ENCODE measurements at regions not wholly inside any gene's neighbourhood (a gene's known extent, or its start where the extent isn't known, plus 50 kb on each side); places are given as distances from the start of the nearest gene placed in this dataset.
"Not testable (repeated sequence)": the region's sequence is repeated elsewhere in the genome, so short reads cannot be mapped to it uniquely, and the experiment has no call there.

DNA sequence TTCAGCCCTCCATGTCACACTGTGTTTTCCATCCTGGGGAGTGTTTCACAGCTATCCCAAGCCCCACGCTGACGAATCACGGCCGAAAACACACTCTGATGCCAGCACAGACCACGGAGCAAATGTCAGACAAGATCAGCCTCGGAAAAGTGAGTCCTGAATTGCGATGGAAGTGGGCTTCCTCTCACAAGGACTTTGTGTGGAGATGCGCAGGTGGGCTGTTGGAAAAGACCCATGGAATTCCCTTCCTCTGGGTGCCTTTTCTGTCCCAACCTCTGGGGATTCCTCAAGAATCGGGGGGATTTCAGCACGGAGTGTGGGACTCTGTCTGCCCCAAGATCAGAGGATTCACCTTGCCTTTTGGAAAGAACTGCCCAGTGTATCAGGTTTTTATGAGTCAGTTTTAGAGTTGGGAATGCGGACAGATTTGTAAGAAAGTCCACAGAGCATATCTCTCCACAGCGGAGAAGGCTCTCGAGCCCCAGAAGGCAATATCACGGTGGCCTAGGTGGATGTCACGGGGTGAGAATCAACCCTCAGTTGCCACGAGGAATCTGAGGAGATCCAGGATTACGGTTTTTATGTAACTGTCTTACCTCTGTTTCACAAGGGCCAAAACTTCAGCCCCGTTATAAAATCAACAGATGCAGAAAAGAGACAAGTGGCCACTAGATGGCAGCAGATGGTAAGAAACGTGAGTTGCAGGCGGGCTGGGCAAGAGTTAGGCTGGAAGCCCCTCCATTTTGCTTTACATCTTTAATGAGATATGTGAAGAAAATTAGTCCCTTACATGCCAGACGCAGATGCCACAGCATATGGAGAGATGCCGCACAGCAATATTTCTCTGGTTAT, 201.9 kb downstream of the DAD1 start:
- no peak for DNase-seq (ENCODE audit: low spot score)

DNA sequence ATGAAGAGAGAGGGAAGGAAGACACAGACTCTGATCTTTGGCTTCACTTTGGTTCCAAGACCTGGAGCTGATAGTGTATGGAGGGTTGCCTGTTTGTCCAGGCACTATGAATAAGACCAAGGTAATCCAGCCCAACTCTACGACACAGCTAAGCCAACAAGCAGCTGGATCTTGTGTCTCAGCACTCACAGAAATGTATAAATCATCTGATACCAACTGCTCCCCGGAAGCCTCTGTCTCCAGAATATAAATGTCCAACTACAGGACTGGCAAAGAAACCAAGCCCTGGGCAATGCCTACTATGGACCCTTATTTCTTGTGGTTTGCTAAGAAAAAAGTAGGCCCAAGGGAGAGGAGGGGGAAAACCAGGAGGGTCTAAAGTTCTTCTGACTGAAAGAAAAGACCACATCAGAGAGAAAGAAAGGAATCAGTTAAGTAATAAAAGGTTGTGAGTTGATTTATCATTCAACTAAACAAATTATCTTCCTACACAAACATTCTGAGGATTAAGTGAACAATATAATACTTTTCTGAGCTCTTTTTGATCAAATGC, 204.0 kb downstream of the DAD1 start:
- no peak for DNase-seq (ENCODE audit: low spot score)

DNA sequence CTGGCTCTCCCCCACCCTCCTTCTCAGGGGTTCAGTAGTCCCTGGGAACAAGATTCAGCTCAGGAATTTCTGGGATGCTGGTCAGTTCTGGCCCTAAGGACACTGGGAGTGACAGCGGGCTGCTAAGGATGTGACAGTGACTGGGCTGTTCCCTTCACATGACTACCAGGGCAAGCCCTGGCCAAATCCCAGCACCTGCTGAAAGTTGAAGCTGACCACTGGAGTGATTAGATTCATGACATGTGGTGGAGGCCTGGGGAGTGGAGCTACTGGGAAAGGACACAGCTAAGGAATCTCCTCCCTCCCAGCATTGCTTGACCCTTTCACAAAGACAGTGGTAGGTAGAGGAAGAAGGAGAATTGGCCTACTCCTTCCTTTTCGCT, 204.9 kb downstream of the DAD1 start:
- no peak for DNase-seq (ENCODE audit: low spot score)

DNA sequence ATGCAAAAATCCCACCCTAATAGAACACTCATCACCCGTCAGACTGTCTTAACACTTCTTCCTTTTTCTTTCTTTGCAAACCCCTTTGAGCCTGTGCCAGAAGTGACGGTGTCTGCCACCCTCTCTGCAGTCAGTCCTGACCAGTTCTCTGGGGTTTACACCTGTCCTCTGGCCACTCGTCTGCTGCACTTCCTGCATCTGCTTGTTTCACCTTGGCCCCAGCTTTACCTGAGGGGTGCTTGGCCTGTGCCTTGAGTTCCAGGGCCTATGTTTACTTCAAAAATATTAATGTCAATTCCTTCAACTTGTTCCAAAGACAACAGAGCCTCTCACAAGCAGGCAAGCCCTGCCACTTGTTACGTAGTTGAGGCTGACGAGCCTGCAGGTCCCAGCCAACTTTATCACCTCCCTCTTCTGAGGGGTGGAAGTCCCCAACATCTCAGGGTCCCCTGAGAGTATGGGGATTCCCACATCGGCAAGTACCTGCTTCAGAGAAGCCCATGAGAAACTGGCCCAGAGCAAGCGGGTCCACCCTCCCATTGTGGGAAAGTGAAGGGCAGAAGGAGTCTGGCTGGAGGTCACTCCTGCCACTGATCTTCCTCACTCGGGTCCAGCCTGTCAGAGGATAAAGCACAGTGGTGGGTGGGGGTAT, 205.4 kb downstream of the DAD1 start:
- no peak for DNase-seq (ENCODE audit: low spot score)

DNA sequence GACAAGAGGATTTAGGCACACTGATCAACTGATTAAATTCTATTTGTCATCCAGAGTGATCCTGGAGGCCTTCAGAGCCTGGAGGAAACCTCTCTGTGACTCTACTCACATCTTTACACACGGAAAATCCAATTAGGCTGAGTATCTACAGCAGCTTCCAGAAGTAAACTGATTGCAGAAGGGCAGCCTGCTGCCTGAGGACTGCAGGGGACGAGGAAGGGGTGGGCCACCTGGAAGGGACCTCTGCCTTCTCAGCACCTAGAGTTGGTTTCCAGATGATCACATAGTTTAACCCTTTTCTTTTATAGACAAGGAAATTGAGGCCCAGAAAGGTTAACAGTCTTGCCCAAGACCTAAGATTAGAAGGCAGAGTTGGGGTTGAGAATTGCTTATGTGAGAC, 206.1 kb downstream of the DAD1 start:
- no peak for DNase-seq (ENCODE audit: low spot score)

DNA sequence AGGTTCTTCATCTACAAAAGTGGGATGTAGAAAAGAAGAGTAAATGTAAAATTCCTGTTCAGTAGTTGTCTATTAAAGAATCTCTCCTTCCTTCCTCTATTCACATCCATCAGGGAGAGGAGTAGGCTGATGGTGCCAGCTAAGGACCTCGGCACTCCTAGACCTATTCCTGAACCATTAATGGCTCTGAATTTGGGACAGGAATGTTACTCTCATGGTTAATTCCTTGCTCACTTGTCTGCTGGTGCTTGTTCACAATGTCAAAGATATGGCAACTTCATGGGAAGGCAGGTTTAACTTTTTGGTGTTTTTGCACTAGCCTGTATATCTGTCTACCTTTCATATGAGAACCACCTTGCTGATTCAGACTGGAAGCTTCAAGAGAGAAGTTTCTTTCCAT, 206.6 kb downstream of the DAD1 start:
- DNase-seq (ENCODE audit: low spot score), result no peak

DNA sequence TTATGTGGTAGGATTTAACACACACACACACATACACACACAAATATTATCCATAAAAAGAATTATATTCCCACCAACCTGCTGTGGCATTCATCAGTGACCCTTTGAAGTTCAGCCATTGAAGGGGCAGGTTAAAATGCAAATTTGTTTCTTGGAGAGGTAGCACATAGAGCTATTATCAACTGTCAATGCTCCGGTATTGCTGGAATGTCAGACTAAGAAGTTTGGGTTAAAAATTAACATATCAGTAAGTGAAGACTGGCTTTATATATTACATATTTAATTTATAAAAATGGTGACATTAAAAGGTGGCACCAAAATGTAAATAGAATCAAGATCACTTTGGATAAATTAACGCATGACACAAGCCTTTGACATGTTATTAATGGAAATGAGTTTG, 207.3 kb downstream of the DAD1 start:
- DNase-seq (ENCODE audit: low spot score), result no peak

DNA sequence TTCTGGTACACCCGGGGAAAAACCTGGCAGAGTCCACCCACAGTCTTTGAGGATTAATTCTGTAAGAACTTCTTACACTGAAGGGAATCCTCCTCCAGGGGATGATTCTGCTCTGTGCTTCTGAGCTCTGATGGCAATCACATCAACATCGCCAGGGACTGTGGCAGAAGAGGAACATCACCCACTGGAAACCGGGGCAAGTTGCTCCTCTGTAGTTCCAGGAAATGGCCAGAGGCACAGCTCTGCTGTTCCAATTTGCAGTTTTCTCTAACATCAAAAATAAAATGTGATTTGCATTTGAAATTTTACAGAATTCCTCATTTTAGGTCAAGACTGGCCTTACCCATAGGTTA, 207.6 kb downstream of the DAD1 start:
- DNase-seq (ENCODE audit: low spot score), result no peak

DNA sequence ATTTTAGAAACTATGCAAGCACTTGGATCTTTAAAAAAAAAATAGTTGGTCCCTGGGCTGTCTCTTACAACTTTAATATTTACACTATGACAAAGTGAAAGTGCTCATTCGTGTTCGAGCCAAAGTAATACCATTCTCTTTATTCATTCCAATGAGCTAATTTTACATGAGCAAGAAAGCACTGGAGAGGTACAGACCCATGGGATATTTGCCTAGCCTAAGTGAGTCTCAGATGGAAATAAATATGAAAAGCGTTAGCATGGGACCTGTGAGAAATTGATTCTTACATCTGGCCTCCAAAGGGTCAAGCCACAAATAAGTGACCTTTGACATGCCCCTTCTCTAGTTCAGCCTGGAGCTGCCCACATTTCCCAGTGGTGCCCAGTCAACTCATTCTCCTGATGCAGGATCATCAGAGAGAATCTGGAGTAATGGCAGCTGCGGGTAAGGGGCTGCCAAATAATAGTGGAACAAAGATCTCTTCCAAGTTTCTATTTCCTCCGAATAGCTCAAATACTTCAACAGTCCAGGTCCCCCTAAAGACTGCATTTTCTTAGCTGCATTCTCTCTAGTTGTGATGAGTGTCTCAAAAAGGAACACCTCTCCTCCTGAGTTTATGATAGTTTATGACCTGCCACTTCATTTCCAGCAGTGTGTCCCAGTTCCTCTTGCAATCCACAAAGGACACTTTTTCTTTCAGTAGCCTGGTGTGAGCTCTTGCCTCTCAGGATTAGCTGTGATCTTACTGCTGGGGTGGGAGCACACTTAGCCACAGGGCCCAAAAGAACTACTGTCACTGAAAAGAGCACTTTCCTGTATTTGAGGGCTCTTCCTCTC, 208.2 kb downstream of the DAD1 start:
- DNase-seq (ENCODE audit: low spot score), result no peak

DNA sequence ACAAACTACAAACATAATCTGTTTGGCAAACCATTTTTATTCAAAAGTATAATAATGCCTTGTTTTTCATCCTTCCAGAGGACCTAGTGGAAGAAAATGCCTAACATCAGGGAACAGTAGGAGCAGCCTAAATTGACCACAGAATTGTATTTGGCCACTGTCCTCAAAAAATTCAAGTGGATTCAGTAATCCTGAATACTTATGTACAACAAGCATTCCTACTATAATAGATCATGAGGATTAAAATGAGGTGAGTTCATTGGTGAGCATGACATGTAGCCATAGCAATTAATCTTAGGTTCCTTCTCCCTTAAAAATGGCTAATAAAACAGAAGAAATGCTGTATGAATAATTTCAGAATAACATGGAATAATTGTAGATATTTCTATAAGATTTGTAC, 209.3 kb downstream of the DAD1 start:
- DNase-seq (ENCODE audit: low spot score), result no peak

DNA sequence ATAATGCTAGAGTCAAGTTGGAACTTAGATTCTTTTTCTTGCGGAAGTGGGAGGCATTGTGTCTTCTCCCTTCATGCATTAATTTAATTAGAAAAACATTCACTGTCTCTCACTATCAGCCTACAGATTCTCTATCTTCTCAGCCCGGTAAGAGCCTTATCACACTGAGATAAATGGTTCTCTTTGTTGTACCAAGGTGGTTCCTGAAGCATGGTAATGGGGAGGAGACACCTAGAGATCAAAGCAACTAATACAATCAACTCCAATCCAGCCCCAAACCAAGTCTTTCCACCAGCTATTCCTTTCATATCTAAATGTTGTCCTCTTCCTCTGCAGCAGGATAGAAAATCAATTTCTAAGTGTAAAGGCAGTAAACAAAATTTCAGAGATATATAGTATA, 210.8 kb downstream of the DAD1 start:
- DNase-seq (ENCODE audit: low spot score), result no peak

DNA sequence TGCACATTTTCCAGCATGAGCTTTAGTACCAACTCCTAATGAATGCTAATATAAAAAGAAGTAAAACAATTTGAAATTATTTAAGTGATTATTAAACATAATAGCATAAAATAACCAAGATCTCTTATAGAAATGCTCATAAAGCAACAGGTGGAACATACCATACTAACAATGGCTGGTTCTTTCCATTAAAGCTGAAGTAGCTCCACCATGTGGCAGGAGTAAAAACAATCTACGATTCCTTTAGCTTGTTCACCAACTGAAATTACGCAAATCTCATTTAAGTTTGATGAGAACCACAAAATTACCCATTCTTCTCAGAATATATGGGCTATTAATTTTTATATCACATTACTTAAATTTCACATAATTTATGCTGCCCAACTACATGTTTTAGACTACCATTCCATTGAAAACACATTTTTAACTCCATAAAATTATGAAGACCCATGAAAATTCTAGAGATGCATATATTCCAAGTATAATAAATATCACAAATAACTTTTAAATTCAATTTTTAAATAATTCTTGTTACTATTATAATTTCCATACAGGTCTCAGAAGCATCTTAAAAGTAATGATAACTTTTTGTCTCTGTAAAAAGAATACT, 213.6 kb downstream of the DAD1 start:
- DNase-seq (ENCODE audit: low spot score), result no peak

DNA sequence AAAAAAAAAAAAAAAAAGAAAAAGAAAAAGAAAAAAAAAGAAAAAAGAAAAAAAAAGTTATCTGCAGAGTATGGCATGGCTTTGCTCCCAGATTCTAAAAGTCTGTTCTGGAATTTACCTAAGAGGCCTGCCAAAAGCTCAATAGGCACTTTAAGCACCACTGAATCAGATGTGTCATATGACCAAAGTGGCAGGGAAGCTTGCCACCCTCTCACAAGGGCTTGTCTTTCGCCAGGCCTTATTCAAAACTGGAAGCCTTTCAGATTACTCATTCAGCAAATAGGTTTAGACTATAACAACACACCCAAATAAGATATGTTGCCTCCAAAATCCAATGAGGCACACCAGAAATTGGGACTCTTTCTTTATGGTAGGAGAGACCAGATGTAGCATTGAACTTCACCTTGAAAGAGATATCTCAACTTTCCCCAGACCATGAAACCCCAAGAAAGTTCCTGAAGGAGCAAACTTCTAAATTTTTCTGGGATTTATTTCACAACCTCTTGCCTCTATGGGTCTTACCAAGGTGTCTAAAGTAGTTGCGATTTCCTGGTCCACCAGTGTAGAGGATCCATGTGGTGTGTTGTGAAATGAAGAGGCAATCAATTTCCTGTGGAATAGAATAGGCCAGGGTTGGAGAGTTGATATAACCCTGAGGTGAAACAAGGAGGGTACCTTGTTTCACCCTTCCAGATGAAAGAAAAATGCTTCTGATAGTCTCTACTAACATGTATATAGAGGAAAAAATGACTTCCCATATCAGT, 218.8 kb downstream of the DAD1 start:
- DNase-seq (ENCODE audit: low spot score), result no peak

DNA sequence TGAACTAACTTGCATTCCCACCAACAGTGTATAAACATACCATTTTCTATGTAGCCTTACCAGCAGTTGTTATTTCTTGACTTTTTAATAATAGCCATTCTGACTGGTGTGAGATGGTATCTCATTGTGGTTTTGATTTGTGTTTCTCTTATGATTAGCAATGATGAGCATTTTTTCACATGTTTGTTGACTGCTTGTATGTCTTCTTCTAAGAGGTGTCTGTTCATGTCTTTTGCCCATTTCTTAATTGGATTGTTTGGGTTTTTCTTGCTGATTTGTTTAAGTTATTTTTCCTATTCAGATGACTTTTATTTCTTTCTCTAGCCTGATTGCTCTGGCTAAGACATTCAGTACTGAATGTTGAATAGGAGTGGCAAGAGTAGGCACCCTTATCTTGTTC, 230.3 kb downstream of the DAD1 start:
- no peak for DNase-seq (ENCODE audit: low spot score)

DNA sequence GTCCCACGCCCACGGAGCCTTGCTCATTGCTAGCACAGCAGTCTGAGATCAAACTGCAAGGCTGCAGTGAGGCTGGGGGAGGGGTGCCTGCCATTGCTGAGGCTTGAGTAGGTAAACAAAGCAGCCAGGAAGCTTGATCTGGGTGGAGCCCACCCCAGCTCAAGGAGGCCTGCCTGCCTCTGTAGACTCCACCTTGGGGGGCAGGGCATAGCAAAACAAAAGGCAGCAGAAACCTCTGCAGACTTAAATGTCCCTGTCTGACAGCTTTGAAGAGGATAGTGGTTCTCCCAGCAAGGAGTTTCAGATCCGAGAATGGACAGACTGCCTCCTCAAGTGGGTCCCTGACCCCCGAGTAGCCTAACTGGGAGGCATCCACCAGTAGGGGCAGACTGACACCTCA, 239.7 kb downstream of the DAD1 start:
- not testable (repeated sequence) for DNase-seq (ENCODE audit: low spot score)

DNA sequence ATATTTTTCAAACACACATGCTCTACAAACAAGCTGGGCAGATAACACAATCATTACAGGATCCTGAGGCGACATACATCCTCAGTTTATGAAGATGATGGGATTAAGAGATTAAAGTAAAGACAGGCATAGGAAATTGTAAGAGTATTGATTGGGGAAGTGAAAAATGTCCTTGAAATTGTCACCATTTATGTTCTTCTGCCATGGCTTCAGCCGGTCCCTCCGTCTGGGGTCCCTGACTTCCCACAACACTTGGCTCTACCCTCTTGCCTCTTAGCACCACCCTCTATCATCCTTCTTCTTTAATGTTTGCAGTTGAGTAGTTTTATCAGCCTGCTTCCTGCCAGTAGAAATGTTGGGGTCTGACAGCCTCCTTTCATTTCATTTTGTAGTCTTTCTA, 244.4 kb downstream of the DAD1 start:
- no peak for DNase-seq (ENCODE audit: low spot score)

DNA sequence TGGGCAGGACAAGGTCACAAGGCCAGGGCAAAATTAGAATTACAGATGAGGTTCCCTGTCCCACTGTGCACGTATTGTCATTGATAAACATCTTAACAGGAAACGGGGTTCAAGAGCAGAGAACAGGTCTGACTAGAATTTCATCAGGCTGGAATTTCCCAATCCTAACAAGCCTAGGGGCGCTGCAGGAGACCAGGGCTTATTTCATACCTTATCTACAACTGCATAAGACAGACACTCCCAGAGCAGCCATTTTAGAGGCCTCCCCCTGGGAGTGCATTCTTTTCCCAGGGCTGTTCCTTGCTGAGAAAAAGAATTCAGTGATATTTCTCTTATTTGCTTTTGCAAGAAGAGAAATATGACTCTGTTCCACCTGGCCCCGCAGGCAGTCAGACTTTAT, 244.8 kb downstream of the DAD1 start:
- not testable (repeated sequence) for DNase-seq (ENCODE audit: low spot score)

DNA sequence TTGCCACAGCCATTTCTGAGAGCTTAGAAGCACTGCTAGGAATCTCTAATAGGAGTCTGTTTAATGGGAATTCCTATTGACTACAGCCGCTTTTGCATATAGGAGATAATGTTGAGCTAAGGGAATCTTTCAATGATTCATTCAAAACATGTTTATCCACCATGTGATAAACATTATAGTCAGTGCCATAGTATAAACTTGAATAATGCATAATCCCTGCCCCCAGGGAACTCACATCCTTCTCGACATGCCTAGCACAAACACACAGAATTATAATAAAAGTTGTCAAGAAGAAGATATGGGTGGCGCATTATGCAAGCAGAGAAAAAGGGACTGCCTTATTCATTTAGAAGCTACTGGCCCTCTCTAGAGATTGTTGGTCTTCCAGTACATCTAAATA, 248.0 kb downstream of the DAD1 start:
- no peak for DNase-seq (ENCODE audit: low spot score)

DNA sequence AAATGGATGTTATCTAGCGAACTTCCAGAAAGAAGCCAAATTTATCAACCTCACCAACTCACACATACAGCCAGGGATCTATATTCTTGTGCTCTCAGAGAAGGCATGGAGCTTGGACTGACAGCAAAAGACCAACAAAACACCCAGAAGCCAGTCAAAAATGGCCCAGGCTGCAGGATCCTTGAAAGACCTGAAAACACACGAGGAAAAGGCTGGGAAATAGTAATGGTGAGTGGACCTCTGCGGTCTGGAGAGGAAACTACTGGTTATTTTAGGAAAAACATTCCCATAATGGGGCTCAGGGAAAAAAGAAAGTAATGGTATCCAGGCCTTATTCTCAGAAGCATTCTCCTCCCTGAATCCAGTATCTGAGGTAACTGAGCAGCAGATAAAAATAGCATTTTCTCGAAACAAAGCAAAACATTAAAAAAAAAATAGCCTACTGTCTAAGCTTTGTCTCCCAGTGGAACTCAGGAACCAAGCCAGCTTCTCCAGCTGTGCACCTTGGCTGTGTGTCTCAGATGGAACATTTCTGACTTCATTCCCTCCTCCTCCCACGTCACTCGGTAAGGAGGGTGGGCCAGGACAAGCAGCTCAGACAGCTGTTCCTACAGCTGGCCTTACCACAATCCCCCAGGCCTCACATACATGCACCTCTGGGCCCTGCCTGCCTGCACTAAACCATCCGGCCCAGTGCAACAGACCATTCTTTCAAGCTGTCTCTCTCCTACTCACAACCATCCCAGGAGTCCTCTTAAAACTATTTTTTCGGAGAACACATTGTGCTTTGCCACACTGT, 249.9 kb downstream of the DAD1 start:
- no peak for DNase-seq (ENCODE audit: low spot score)

DNA sequence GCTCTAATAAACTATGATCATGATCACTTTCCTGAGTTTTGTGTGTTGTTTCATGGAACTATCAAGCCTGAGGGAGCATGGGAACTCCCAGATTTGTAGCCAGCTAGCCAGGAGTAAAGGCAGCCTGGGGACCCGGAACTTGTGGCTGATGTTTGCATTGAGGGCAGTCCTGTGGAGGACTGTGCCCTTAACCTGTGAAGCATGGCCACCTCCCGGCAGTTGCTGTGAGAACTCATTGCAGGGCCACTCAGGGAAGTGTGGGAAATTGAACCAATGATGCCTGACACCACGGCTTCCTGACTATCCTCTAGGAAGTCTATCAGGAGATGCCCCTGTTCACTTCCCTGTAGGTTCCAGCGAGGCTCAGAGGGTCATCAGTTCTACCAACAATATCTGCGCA, 250.6 kb downstream of the DAD1 start:
- no peak for DNase-seq (ENCODE audit: low spot score)

DNA sequence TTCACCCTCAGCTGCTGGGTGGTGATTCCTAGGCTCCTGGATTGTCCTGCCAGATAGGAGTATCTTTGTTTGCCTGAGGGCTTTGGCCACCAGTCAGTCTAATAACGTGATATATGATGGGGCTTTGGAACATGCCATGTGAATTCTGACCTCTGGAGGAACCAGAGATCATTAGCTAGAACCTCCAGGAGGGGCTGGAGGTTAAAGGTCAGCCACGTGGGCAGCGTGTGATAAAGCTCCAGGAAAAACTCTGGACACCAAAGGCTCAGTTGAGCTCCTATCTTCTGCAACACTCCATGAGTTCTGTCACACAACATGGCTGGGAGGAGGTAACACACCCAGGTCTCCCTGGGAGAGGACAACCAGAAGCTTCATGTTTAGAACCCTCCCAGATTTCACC, 251.1 kb downstream of the DAD1 start:
- DNase-seq (ENCODE audit: low spot score), result no peak

Data from activated CD4-positive, alpha-beta T cell treated with anti-CD3 and anti-CD28 coated beads, Interleukin-2, Interleukin-4, amounts not matched to agents 100 ng/mL and 50 ng/mL, durations not matched to agents 16 hours and 8 hours (primary cell).